ENCODE measurements at regions not wholly inside any gene's neighbourhood (a gene's known extent, or its start where the extent isn't known, plus 50 kb on each side); places are given as distances from the start of the nearest gene placed in this dataset.

DNA sequence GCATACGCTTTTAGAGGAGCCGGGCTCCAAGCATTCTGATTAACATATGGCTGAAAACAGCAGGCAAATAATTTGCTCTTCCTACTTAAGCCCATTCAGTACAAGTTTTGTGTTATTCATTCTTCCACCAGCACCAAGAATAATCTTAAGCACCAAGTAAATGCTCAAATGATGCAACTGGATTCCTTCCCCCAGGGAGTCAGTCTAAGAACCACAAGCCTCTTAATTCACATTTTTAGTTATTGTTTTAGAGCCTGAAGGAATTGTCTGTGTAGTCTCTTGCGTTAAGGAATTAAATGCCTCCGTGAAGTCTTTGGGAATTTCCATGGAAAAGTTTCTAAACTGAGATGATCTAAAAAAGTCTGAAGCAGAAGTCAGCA is 61.5 kb upstream of the MAGEB2 start:
- no peak for DNase-seq (ENCODE audit: extremely low spot score)
- TF ChIP-seq FOXK2 (IDR thresholded peaks at IDR 0.05) (no peak), FOXA1 (IDR thresholded peaks at IDR 0.05) (no peak), PKNOX1 (IDR thresholded peaks at IDR 0.05) (no peak), SUZ12 (IDR thresholded peaks at IDR 0.05) (no peak), HDGF (IDR thresholded peaks at IDR 0.05; ENCODE audit: borderline replicate concordance) (no peak), ELF4 (IDR thresholded peaks at IDR 0.05) (no peak), ARNT (IDR thresholded peaks at IDR 0.05) (no peak), FOXM1 (IDR thresholded peaks at IDR 0.05; ENCODE audit: borderline replicate concordance) (no peak)
- ChIA-PET POLR2A (no interaction called here), CTCF (no interaction called here)

DNA sequence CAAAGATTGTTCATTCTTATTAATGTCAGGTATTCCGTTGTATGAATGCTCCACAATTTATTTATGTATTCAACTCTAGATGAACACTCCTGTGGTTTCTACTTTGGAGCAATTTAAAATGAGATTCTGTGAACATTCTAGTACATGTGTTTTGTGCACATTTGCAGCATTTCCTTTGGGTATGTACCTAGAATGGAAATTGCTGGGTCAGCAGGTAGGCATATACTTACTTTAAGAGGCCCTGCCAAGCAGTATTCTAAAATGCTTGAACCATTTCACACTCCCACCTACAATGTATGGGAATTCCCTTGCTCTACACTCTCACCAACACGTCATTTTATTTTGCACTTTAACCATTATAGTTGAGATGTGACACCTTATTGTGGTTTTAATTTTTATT is 59.4 kb upstream of the MAGEB2 start:
- POLR2A ChIA-PET = no interaction called here
- no peak for DNase-seq (ENCODE audit: extremely low spot score)
- TF ChIP-seq SUZ12 (IDR thresholded peaks at IDR 0.05) = no peak
- CTCF ChIA-PET = no interaction called here

DNA sequence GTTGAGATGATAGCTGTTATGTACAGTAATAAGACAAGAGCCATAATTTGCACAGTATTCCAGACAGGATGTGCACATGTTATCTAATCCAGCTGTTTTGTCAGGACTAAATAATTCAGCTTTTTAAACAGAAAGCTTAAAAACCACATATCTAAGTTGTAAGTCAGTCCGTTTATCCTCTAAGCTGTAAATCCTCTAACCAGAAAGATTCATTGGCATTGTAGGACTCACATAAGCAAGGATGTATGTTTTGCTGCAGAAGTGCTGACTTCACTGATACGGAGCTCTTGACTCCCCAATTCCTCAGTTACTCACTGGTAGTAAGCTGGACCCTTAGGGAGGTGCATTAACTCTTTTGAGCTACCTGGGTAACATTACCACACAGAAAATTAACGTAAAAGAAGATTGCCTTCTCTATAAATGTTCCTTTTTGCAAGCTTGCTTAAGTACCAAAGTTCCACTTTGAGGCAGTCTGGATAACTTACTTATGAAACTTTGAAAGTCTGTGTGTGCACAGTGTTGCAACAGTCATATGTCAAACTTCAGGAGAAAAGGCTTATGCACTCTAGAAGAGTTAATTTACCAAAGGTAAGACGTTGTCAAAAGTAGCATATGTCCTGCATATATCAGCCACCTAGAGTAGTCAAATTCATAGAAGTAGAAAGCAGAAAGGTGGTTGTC is 58.3 kb upstream of the MAGEB2 start:
- POLR2A ChIA-PET = no interaction called here
- CTCF ChIA-PET = interaction anchor here (0.6 kb wide), 1 partner anchor 15 kb away, joined by 3 read pairs; no protein-coding TSS in a partner anchor
- DNase-seq (ENCODE audit: extremely low spot score) = no peak
- no peak for TF ChIP-seq ZNF384 (IDR thresholded peaks at IDR 0.05)
- TF ChIP-seq FOXM1 (IDR thresholded peaks at IDR 0.05; ENCODE audit: borderline replicate concordance) = no peak
- no peak for TF ChIP-seq CTBP1 (IDR thresholded peaks at IDR 0.05; ENCODE audit: borderline replicate concordance)
- no peak for TF ChIP-seq HDGF (IDR thresholded peaks at IDR 0.05; ENCODE audit: borderline replicate concordance)
- no peak for TF ChIP-seq SUZ12 (IDR thresholded peaks at IDR 0.05)
- no peak for TF ChIP-seq BHLHE40 (IDR thresholded peaks at IDR 0.05; ENCODE audit: borderline replicate concordance)
- TF ChIP-seq NFRKB (IDR thresholded peaks at IDR 0.05) = no peak
- no peak for TF ChIP-seq LEF1 (IDR thresholded peaks at IDR 0.05; ENCODE audit: borderline replicate concordance)

DNA sequence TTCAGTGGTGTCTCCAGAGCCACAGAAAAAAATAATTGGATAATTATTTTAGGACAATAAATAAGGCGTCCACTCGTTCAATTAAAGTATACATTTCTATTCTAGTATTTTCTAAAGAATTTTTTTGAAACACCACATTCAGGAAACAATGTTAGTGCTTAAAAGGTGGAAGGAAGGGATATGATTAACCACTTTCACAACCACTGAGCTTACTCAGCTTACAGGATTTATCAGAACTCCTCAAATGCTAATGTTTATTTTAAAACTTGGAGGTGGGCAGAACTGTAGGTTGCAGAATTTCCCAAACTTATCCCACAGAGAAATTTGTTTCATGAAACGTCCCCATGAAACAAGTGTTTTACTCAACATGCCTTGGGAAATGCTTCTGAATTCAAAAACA is 54.3 kb upstream of the MAGEB2 start:
- no peak for DNase-seq (ENCODE audit: extremely low spot score)
- ChIA-PET CTCF (no interaction called here), POLR2A (no interaction called here)
- no peak for TF ChIP-seq PKNOX1 (IDR thresholded peaks at IDR 0.05)
